Esophagus squamous epithelium (tissue), 4 donors: ENCODE measurements at regions not wholly inside any gene's neighbourhood (a gene's known extent, or its start where the extent isn't known, plus 50 kb on each side); places are given as distances from the start of the nearest gene placed in this dataset.

Experiments
- POLR2A ChIP-seq, 4 donors: fragments of 450-650 bp; IDR thresholded peaks; one replicate each; pipeline ENCODE4 v1.6.1; 2017; ENCODE audit warnings: antibody characterized with exemption in 4 of 4, mild to moderate bottlenecking in 4 of 4, moderate library complexity in 3 of 4
- TF ChIP-seq, protein P1 (sequence below), 6 experiments: fragments of 450-650 bp in 4 of 6; fragments of 200-600 bp in 2 of 6; sonication (generic) in 2 of 6; IDR thresholded peaks; one replicate each; pipeline ENCODE4 v1.5.1; 2016 to 2019; ENCODE audit warnings: antibody characterized with exemption in 6 of 6, mild to moderate bottlenecking in 4 of 6, moderate library complexity in 4 of 6

DNA sequence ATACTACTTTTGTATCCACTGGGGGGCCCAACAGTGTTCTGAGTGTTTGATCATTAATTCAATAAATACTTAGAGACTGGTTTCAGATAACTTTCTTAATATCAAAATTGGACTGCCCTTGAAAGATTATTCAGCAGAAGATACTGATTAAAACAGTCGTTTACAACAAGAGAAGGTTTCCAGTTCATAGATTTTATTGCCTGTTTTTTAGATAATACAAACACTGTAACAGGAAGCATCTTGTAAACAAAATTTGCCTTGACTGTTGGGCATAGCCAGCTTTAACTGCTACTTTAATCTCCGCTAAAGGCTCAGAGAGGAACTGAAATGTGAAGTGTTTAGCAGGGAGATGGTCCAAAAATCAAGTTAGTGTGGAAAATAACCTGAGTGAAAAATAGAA, 1168.7 kb upstream of the NUDT12 start:
- no peak for TF ChIP-seq POLR2A (IDR thresholded peaks at IDR 0.05)
- TF ChIP-seq, protein P1, sequence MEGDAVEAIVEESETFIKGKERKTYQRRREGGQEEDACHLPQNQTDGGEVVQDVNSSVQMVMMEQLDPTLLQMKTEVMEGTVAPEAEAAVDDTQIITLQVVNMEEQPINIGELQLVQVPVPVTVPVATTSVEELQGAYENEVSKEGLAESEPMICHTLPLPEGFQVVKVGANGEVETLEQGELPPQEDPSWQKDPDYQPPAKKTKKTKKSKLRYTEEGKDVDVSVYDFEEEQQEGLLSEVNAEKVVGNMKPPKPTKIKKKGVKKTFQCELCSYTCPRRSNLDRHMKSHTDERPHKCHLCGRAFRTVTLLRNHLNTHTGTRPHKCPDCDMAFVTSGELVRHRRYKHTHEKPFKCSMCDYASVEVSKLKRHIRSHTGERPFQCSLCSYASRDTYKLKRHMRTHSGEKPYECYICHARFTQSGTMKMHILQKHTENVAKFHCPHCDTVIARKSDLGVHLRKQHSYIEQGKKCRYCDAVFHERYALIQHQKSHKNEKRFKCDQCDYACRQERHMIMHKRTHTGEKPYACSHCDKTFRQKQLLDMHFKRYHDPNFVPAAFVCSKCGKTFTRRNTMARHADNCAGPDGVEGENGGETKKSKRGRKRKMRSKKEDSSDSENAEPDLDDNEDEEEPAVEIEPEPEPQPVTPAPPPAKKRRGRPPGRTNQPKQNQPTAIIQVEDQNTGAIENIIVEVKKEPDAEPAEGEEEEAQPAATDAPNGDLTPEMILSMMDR (IDR thresholded peaks at IDR 0.05), result no peak
